Fibroblast of mammary gland (primary cell): ENCODE measurements at regions not wholly inside any gene's neighbourhood (a gene's known extent, or its start where the extent isn't known, plus 50 kb on each side); places are given as distances from the start of the nearest gene placed in this dataset.

Experiments
- DNase-seq: peaks from one replicate; pipeline ENCODE4 v3.0.0-alpha.2; 2010; ENCODE audit warnings: low read depth
- H3K4me3 ChIP-seq: 2 replicates; pipeline ENCODE4 v1.5.1; 2011; ENCODE audit warnings: low read depth, mild to moderate bottlenecking, low read length, moderate library complexity; ENCODE audit not compliant: control insufficient read depth
- TF ChIP-seq, protein P1 (sequence below): conservative IDR thresholded peaks from 2 replicates; pipeline ENCODE4 v1.5.1; 2011; ENCODE audit warnings: low read depth, low read length, inconsistent platforms; ENCODE audit not compliant: control insufficient read depth, insufficient read depth

DNA sequence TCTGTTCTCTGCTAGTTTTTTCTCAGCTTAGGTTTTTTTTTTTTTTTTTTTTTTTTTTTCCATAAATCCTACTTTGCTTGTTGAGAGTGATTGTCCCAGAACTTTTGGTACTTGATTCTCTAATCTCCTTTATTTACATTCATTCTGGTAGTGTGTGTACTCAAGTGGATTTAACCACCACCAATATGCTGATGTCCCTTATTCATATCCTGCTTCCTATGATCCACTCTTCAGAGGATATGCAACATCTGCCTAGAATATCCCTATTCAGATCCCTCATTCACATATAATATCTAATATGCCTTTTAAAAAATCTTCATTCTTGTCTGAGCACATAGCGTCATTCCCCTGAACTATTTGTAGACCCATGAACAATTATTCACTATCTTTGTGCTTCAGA, 342.9 kb downstream of the VGLL3 start:
- no peak overlapping the region for H3K4me3 ChIP-seq
- TF ChIP-seq, protein P1, sequence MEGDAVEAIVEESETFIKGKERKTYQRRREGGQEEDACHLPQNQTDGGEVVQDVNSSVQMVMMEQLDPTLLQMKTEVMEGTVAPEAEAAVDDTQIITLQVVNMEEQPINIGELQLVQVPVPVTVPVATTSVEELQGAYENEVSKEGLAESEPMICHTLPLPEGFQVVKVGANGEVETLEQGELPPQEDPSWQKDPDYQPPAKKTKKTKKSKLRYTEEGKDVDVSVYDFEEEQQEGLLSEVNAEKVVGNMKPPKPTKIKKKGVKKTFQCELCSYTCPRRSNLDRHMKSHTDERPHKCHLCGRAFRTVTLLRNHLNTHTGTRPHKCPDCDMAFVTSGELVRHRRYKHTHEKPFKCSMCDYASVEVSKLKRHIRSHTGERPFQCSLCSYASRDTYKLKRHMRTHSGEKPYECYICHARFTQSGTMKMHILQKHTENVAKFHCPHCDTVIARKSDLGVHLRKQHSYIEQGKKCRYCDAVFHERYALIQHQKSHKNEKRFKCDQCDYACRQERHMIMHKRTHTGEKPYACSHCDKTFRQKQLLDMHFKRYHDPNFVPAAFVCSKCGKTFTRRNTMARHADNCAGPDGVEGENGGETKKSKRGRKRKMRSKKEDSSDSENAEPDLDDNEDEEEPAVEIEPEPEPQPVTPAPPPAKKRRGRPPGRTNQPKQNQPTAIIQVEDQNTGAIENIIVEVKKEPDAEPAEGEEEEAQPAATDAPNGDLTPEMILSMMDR, result no peak
- no peak for DNase-seq

DNA sequence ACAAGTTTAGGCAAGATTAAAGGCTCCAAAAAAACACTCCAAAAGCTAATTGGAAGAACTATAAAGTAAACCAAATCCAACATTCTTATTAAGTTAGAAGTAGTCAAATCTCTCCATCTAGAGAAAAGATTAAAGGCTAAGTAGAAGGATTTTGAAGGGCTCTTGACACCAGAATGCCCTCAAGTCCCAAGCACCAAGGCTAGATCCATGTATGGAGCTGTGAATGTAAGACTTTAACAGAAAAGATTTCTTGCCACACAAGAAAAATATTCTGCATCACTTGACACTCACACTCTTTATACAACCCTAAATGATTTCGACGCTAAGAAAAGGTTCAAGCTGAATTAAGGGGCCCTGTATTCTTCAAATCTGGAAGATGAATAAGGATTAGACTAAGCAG, 345.2 kb downstream of the VGLL3 start:
- H3K4me3 ChIP-seq, result no peak overlapping the region
- DNase-seq, result no peak
- TF ChIP-seq, protein P1, result no peak

- no peak for DNase-seq
- H3K4me3 ChIP-seq, result no peak overlapping the region
- TF ChIP-seq, protein P1, result no peak
These were observed 356.6 kb downstream of the VGLL3 start for GRCh38 chr3:86634361-86634760.

- no peak for DNase-seq
- TF ChIP-seq, protein P1, result no peak
- no peak overlapping the region for H3K4me3 ChIP-seq
These were observed 361.4 kb downstream of the VGLL3 start for GRCh38 chr3:86629511-86629910.

DNA sequence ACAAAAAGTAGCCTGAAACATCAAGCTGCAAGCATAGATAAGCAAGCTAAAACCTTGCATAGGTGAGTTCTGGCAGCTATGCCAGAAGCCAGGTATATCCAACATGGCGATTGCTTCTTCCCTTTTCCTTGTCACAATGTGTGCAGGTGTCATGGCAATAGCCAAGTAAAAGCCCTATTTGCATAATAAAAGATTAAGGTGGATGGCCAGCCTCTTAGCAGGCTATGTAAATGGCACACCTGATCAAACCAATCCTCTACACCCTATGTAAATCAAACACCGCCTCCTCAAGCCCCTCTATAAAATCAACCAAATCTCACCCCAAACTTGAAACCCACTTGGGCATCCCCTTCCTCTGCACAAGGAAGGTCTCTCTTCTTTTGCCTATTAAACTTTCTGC, 366.8 kb downstream of the VGLL3 start:
- TF ChIP-seq, protein P1, result no peak
- DNase-seq, result no peak
- no peak overlapping the region for H3K4me3 ChIP-seq

DNA sequence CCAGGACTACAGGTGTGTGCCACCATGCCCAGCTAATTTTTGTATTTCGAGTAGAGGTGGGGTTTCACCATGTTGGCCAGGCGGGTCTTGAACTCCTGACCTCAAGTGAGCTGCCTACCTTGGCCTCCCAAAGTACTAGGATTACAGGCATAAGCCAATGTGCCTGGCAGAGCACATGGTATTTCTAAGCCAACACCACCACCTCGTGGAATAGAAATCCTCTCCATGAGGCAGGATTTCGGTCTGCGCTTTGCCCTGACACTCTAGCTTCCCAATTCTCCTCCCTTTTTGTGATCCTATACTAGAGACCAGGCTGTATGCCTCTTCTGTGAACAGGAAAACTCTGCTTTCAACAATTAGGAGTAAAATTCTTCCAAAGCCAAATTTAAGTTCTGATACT, 372.2 kb downstream of the VGLL3 start:
- TF ChIP-seq, protein P1, result no peak
- no peak for DNase-seq
- no peak overlapping the region for H3K4me3 ChIP-seq

- DNase-seq, result no peak
- H3K4me3 ChIP-seq, result no peak overlapping the region
- TF ChIP-seq, protein P1, result no peak
These were observed 385.8 kb downstream of the VGLL3 start for GRCh38 chr3:86605166-86605565.
